ENCODE measurements at regions not wholly inside any gene's neighbourhood (a gene's known extent, or its start where the extent isn't known, plus 50 kb on each side); places are given as distances from the start of the nearest gene placed in this dataset.

DNA sequence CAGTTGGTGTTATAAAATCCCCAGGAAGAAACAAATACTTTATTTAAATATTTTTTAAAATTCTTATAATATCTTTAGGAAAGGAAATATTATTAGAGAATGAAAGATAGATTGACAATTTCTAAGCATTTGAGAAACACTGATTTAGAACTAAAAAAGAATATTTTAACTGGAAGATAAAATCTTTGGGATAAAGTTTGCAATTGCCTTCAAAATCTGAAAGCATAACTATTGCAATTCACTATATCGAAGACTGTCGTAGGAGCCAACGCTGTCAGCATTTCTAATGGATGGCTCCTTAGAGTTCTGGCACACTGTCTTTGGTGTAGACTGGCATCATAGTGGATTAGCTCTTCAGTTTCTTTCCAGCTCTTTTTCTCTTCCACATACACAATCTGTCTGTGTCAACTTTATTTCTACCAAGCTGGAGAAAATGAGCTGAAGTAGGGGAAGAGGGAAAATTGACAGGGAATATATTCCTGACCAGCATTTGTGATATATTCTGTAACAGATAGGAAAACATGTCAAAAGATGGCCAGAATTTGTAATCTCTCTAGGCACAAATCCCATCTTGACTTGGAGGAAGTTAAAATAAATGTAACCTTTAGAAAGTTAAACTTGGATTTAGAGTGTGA, 1561.4 kb downstream of the MAT2B start:
- TF ChIP-seq, protein P1, sequence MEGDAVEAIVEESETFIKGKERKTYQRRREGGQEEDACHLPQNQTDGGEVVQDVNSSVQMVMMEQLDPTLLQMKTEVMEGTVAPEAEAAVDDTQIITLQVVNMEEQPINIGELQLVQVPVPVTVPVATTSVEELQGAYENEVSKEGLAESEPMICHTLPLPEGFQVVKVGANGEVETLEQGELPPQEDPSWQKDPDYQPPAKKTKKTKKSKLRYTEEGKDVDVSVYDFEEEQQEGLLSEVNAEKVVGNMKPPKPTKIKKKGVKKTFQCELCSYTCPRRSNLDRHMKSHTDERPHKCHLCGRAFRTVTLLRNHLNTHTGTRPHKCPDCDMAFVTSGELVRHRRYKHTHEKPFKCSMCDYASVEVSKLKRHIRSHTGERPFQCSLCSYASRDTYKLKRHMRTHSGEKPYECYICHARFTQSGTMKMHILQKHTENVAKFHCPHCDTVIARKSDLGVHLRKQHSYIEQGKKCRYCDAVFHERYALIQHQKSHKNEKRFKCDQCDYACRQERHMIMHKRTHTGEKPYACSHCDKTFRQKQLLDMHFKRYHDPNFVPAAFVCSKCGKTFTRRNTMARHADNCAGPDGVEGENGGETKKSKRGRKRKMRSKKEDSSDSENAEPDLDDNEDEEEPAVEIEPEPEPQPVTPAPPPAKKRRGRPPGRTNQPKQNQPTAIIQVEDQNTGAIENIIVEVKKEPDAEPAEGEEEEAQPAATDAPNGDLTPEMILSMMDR (IDR thresholded peaks at IDR 0.05; ENCODE audit: extremely low read depth in 1 of 2, insufficient read depth in 1 of 2, low read depth in 1 of 2, low read length in 2 of 2) = no peak
- TF ChIP-seq POLR2A (IDR thresholded peaks at IDR 0.05; ENCODE audit: low read depth, low read length) = no peak

Data from endothelial cell of umbilical vein (primary cell).